SW480 (cell line): ENCODE measurements at regions not wholly inside any gene's neighbourhood (a gene's known extent, or its start where the extent isn't known, plus 50 kb on each side); places are given as distances from the start of the nearest gene placed in this dataset.

Experiments
- DNase-seq: peaks from one replicate; pipeline ENCODE4 v3.0.0-alpha.2; 2016; ENCODE audit warnings: low spot score

DNA sequence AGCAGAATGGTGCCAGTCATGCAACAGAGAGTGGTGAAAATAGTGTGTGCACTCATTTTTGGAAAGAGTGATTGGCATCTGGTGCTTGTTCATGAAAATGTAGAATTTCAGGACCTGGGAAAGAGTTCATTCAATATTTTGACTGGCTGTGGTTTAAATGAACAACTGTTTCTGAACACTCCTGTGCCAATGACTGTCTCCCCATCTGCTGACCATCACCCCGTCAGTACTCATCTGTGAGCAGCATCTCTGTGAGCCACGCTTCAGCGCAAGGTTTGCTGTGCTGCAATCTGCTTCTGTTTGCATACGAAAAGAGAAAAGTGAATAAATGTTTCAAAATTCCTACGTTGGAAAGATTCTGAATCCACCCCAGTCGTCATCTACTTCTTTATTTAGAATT is 77.9 kb upstream of the RUNX1 start:
- no peak for DNase-seq

DNA sequence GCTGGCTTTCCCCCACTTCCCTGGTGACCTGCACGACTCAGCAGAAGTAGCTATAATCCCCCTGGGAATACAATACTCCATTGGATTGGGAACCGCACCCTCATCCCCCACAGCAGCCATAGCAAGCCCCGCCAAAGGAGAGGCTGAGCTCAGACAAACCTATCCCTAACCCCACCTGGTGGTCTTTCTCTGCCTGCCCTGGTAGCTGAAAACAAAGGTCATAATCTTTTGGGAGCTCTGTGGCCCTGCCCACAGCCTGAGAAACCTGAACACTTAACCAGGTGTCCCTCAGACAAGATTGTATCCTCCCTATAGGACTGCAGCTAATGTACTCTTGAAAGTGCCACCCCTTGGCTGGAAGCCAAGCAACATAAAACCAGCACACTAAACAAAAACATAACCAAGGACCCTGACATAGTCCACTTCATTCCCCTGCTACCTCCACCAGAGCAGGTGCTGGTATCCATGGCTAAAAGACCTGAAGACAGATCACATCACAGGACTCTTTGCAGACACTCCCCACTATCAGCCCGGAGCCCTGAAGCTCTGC is 71.6 kb upstream of the RUNX1 start:
- DNase-seq: peak; percentile 33

DNA sequence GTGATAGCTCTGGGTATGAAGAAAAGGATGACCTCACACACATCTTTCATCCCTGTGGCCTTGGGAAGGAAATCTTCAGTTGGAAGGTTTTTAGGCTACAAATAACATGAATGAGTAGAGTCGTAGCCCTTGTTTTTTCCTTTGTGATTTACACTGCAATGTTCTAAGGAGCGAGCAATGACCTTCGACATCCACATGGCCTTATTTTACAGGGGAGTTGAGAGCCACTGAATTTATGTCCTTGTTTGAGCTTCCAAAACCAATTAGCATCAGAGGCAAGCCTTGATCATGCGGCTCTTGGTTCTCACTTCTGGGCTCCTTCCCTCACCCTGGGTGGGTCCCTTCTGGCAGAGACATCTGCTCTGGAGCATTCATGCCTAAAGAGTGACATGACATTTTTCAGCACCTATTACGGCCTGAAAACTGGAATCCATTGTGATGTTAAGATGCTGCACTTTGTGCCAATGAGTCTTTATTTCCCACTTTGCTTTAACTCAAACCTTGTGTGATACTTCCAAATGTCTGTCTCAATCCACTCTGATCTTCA is 70.5 kb upstream of the RUNX1 start:
- no peak for DNase-seq

DNA sequence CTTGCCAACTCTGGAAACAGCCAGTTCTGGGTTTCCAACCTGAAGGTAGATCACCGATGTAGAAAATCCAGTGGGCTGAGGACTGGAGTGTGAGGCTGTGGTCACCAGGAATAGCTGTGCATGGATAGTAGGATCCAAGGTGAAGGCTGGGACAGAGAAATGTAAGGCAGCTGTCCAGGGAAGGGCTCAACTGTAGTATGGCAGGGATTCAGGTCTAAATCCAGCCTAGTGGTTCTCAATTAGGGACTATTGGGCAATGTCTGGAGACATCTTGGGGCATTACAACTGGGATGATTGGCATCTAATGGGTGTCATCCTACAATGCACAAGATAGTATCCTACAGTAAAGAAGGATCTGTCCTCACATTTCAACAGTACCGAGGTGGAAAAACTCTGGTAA is 67.7 kb upstream of the RUNX1 start:
- DNase-seq: no peak

DNA sequence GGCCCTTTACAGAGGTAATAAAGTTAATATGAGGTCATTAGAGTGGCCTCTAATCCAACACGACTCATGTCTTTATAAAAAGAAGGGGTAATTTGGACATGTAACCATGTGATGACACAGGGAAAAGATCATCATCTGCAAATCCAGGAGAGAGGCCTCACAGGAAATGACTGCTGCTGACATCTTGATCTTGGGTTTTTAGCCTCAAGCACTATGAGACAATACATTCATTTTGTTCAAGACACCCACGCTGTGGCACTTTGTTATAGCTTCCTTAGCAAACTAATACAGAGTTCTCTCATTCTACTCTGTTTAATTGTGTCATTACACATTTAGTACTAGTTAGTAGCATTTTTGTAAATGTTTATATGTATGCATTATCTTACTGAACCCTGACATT is 64.0 kb upstream of the RUNX1 start:
- no peak for DNase-seq

DNA sequence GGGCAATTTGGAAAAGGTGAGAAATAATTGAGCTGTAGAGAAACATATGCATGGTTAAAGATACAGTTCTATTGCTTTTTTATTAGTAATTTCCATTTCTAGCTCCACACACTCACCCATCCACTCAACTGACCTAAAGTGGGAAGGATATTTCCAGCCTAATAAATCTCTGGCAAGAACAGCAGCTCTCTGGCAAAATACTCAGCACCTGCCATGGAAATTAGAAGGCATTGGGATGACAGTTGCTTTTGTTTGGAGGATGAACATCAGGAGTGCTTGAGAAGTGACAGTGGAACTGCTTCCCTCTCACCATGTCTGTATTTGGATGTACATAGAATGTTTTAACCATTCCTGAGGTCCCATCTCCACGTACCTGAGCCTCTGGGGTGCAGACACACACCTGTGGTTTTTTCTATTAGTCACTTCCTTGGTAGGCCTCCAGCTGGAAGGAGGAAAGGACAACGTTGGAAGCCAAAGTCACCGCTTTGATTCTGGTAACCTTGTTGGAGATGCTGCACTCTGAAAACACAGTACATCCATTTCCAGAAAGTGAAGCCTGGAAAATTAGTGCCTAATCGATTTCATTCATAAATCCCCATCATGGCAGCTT is 62.3 kb upstream of the RUNX1 start:
- DNase-seq: peak; percentile 45

DNA sequence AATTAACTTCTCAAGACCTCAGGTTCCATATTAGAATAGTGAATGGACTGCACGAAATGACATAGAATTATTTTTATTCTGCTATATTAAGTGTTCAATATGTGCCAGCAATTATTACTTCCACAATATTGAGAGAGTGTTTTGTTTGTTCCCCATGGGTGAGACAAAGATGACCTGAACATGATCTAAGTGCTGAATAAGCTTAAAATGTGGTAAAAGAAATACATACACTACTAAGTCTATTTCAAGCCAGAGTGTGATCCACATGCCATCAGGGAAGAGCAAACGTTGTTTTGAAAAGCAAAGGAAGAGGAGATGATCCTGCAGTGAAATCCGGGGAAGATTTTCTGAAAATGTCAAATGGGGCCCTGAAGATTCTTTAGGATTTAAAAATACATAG is 59.8 kb upstream of the RUNX1 start:
- DNase-seq: no peak

DNA sequence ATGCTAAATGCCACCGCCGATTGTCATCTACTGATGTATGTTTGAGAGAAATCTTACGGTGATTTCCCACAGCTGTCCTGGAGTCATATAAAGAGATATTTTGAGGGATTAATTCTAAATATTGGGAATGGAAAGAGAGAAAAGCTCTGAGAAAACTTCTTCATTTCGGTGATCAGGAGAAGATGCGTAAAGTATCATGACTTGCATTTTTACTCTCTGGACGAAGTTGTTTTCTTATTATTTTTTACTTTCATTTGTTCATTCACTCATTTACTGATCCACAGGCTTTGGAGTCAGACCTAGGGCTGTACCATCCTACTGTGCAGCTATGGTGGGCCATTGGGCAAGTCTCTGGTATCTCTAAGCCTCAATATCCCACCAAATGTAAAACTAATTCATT is 58.4 kb upstream of the RUNX1 start:
- DNase-seq: no peak

DNA sequence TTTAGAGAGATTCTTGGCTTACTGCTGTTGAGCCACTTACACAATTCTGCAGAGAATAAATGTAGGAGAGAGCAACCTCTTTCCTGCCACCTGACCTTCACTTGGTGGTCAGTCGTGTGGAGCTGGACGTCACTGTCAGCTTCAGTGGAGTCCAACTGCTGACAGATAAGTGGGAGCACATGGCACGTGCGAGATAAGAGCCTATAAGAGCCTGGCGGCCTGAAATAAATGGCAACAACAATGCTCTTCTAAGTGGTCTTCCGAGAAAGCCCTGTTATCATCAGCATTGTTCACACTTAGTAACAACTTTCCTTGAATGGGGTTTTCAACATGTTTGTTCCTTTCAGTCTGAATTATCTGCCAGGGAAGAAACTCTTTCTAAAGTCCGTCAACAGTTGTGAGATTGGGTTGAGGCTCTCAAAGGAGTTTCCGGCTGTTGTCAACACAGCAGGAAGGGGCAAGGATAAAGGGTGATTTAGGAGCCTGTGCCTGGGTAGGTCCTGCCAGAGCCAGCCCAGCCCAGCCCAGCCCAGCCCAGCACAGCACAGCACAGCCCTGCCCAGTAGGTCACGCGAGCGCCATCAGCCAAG is 57.2 kb upstream of the RUNX1 start:
- DNase-seq: no peak

DNA sequence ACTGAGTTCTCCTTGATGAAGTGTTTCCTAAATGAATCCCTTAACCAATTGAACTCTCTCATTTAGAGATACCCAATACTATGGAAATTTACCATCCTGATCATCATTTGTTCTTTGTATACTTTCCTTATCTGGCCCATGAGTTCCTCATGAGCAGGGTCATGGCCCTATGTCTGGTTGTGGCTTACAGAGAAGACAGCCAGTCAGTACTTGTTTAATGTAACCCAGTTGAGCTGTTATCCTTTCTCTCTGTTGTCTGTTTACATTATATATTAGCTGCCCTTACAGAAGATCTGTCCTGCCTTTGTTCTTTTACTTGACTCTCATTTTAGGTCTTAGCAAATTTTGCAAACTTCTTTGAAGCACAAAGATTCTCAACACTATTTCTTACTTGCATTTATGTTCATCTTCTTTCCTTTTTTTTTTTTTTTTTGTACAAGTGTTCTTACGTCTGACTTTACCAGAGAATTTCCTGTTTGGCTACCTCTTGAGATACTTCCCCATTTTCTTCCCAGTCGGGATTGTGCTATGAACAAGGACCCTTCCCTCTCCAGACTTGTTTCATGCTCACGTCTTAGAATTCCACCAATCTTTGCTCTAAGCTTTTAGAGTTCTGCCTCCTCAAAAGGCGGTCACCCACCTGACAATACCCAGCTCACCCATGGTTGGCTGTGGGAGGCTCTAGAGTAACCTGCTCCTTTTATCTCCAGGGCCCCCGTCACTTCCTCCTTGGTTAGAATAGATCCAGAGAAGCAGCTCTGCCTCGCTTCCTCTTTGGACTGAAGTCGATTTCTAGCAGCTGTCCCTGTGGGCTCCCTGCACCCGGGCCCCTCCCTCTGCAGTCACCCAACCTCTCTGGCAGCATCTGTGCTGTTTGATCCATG is 53.6 kb upstream of the RUNX1 start:
- DNase-seq: no peak

DNA sequence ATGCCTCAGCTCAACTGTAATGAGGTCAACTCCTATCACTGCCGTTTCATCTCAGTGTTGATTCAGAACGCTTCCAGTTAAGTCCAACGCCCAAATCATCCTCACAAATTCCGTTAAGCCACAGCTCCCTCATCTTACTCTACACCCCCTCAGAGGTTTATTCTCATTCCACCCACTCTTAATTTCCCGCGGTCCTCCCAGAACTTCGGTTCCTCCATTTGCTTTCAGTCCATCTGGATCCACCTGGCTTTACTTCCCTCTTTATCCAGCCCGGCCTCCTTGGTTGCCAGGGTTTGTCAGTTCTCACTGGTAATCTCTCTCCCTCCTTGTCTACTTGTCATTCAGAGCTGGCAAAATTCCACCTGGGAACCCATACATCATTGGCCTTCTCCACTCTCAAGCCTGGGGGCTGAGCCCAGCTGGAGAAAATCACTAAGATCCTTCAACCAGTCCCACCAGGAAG is 51.3 kb upstream of the RUNX1 start:
- DNase-seq: no peak

DNA sequence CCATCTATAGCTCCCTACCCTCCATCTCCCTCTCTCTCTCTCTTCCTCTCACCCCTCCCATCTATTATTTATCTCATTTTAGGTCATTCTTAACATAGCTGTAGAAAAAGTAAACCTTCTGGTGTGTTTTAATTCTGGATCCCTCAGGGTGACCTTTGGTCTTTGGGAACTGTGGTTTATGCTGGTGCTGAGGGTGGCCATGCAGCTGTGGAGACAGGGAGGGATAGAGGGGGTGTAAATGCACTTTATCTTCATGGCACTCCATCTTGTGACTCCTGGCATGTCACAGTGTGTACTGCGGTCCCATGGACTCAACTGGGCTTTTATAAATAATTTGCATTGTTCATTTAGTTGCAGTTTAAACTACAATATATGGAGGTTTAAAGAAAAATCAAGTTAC is 50.2 kb upstream of the RUNX1 start:
- no peak for DNase-seq
